CD14-positive monocyte (primary cell): ENCODE measurements at regions not wholly inside any gene's neighbourhood (a gene's known extent, or its start where the extent isn't known, plus 50 kb on each side); places are given as distances from the start of the nearest gene placed in this dataset.
"Not testable (repeated sequence)": the region's sequence is repeated elsewhere in the genome, so short reads cannot be mapped to it uniquely, and the experiment has no call there.

Source experiments
- DNase-seq, 3 donors: peaks; one replicate each; pipeline ENCODE4 v3.0.0-alpha.2; 2011 to 2022
- H2AFZ ChIP-seq: 2 replicates; pipeline ENCODE4 v1.6.0; 2012; ENCODE audit warnings: mild to moderate bottlenecking, low read depth, low read length, inconsistent platforms; ENCODE audit not compliant: insufficient read depth, poor library complexity, severe bottlenecking
- H3K27ac ChIP-seq, 2 donors: 1 replicate in 1 of 2; 2 replicates in 1 of 2; pipeline ENCODE4 v1.5.1; 2012 to 2013; ENCODE audit warnings: low read length in 2 of 2, control low read depth in 1 of 2, inconsistent platforms in 1 of 2, low read depth in 1 of 2, mild to moderate bottlenecking in 1 of 2
- H3K27me3 ChIP-seq, 2 donors: one replicate each; pipeline versions ENCODE4 v1.6.0 to v1.6.1; 2011 to 2013; ENCODE audit warnings: low read length in 2 of 2; ENCODE audit not compliant: control insufficient read depth in 2 of 2, insufficient read depth in 2 of 2
- H3K36me3 ChIP-seq, 2 donors: replicated peaks in 1 of 2; 1 replicate in 1 of 2; 2 replicates in 1 of 2; pipeline versions ENCODE4 v1.5.1 to v1.6.1; 2012 to 2013; ENCODE audit warnings: low read length in 2 of 2, control low read depth in 1 of 2, inconsistent platforms in 1 of 2, mild to moderate bottlenecking in 1 of 2; ENCODE audit not compliant: insufficient read depth in 2 of 2, control insufficient read depth in 1 of 2
- H3K4me1 ChIP-seq, 2 donors: 1 replicate in 1 of 2; 2 replicates in 1 of 2; pipeline versions ENCODE4 v1.5.1 to v1.6.1; 2012 to 2013; ENCODE audit warnings: low read length in 2 of 2, control low read depth in 1 of 2, inconsistent platforms in 1 of 2, mild to moderate bottlenecking in 1 of 2, moderate library complexity in 1 of 2; ENCODE audit not compliant: insufficient read depth in 2 of 2, control insufficient read depth in 1 of 2
- H3K4me2 ChIP-seq: replicated peaks from 2 replicates; pipeline ENCODE3; 2012; ENCODE audit warnings: low read length, moderate library complexity, mild to moderate bottlenecking; ENCODE audit not compliant: poor library complexity, severe bottlenecking; ENCODE audit errors: extremely low read depth
- H3K4me3 ChIP-seq, 3 experiments: fragments of 200-600 bp in 1 of 3; sonication (generic) in 1 of 3; replicated peaks in 1 of 3; 1 replicate in 2 of 3; 2 replicates in 1 of 3; pipeline ENCODE4 v1.5.1; 2011 to 2013; ENCODE audit warnings: low read length in 3 of 3, mild to moderate bottlenecking in 3 of 3, control low read depth in 2 of 3, low read depth in 2 of 3, inconsistent platforms in 1 of 3, moderate library complexity in 1 of 3
- H3K79me2 ChIP-seq: 2 replicates; pipeline ENCODE4 v1.6.0; 2012; ENCODE audit warnings: mild to moderate bottlenecking, control low read depth, inconsistent platforms, low read length, moderate library complexity; ENCODE audit not compliant: insufficient read depth
- H3K9ac ChIP-seq: 2 replicates; pipeline ENCODE4 v1.6.0; 2017; ENCODE audit warnings: low read length, mild to moderate bottlenecking; ENCODE audit not compliant: insufficient read depth, poor library complexity, severe bottlenecking
- H3K9me3 ChIP-seq, 2 donors: replicated peaks in 1 of 2; 1 replicate in 1 of 2; 2 replicates in 1 of 2; pipeline versions ENCODE4 v1.5.1 to v1.6.1; 2012 to 2013; ENCODE audit warnings: low read length in 2 of 2, control low read depth in 1 of 2; ENCODE audit not compliant: control insufficient read depth in 1 of 2, insufficient read depth in 1 of 2
- H4K20me1 ChIP-seq: 2 replicates; pipeline ENCODE4 v1.6.0; 2012; ENCODE audit warnings: mild to moderate bottlenecking, low read length, control low read depth, moderate library complexity; ENCODE audit not compliant: insufficient read depth
- H3K27ac Mint-ChIP-seq, 7 donors: one replicate each; pipeline ENCODE4 v1.8.0; 2020; ENCODE audit warnings: mild to moderate bottlenecking in 7 of 7, mixed read lengths in 7 of 7, moderate library complexity in 6 of 7, inconsistent platforms in 2 of 7
- H3K27me3 Mint-ChIP-seq, 3 donors: one replicate each; pipeline ENCODE4 v1.8.0; 2021 to 2022; ENCODE audit warnings: low read depth in 3 of 3, mild to moderate bottlenecking in 3 of 3, mixed read lengths in 3 of 3, moderate library complexity in 3 of 3, inconsistent platforms in 1 of 3
- H3K36me3 Mint-ChIP-seq, 2 donors: one replicate each; pipeline ENCODE4 v1.8.0; 2020; ENCODE audit warnings: mixed read lengths in 2 of 2, inconsistent platforms in 1 of 2, mild to moderate bottlenecking in 1 of 2
- H3K4me1 Mint-ChIP-seq: one replicate; pipeline ENCODE4 v1.8.0; 2020; ENCODE audit warnings: mild to moderate bottlenecking, mixed read lengths
- H3K4me3 Mint-ChIP-seq, 2 donors: one replicate each; pipeline ENCODE4 v1.8.0; 2020; ENCODE audit warnings: mild to moderate bottlenecking in 2 of 2, mixed read lengths in 2 of 2, moderate library complexity in 1 of 2
- H3K9me3 Mint-ChIP-seq, 7 donors: one replicate each; pipeline ENCODE4 v1.8.0; 2020 to 2022; ENCODE audit warnings: mixed read lengths in 7 of 7, mild to moderate bottlenecking in 6 of 7, moderate library complexity in 6 of 7, inconsistent platforms in 2 of 7
- CTCF ChIP-seq: fragments of 200-600 bp; IDR thresholded peaks from one replicate; pipeline ENCODE4 v1.8.0; 2022; ENCODE audit warnings: antibody characterized with exemption, mild to moderate bottlenecking
- WGBS: methylation state at CpG from one replicate; pipeline ENCODE4 v1.1.5; 2013; ENCODE audit warnings: missing lambda C conversion rate; ENCODE audit not compliant: insufficient coverage; 5-methylcytosine and 5-hydroxymethylcytosine counted together
- intact Hi-C, 2 donors: fragments of 100-400 bp; cut with micrococcal nuclease; formaldehyde crosslinking; loops; one replicate each; pipeline versions ENCODE4 v1.15.0 to v1.15.1; 2023

- TF ChIP-seq CTCF, result no peak
- H3K27me3 Mint-ChIP-seq, result no peaks in the 10 kb centered on the region
- H3K27ac Mint-ChIP-seq, result no peak overlapping the region
- peaks cover 11 to 37% of the 10 kb centered on the region in 2 donors for H3K9me3 ChIP-seq
- DNase-seq, result no peak
- intact Hi-C loops, result no loop called here
- no peaks in the 10 kb centered on the region for H4K20me1 ChIP-seq
- H3K4me1 ChIP-seq, result no peaks in the 10 kb centered on the region
- H3K4me2 ChIP-seq, result no peak overlapping the region
- no peak overlapping the region for H3K4me3 Mint-ChIP-seq
- H3K9me3 Mint-ChIP-seq, result peaks cover 5 to 23% (median 12%) of the 10 kb centered on the region in 7 donors
- no peaks in the 10 kb centered on the region for H3K4me1 Mint-ChIP-seq
- no peak overlapping the region for H3K27ac ChIP-seq
- H3K27me3 ChIP-seq, result no peaks in the 10 kb centered on the region
- H3K36me3 ChIP-seq, result no peaks in the 10 kb centered on the region
- H2AFZ ChIP-seq, result no peak overlapping the region
- H3K9ac ChIP-seq, result no peak overlapping the region
- no peak overlapping the region for H3K4me3 ChIP-seq
- H3K79me2 ChIP-seq, result no peaks in the 10 kb centered on the region
- H3K36me3 Mint-ChIP-seq, result no peaks in the 10 kb centered on the region
- 100% methylated on average over 2 of the region's 3 CpGs for whole genome bisulfite sequencing
Observed at GRCh38 chr13:107928762-107929161, 286.6 kb downstream of the LIG4 start.

GRCh38 chr13:107927557-107927956 is 287.8 kb downstream of the LIG4 start:
- no peak overlapping the region for H2AFZ ChIP-seq
- Mint-ChIP-seq H3K4me3 (no peak overlapping the region), H3K4me1 (no peaks in the 10 kb centered on the region), H3K27me3 (no peaks in the 10 kb centered on the region), H3K27ac (no peak overlapping the region), H3K36me3 (no peaks in the 10 kb centered on the region), H3K9me3 (peaks cover 5 to 21% (median 12%) of the 10 kb centered on the region in 7 donors)
- no peak overlapping the region for H3K4me3 ChIP-seq
- no peak for DNase-seq
- no peaks in the 10 kb centered on the region for H3K4me1 ChIP-seq
- no CpG with 5 or more reads among the region's 4 CpGs for WGBS
- peaks cover 11 to 33% of the 10 kb centered on the region in 2 donors for H3K9me3 ChIP-seq
- no peaks in the 10 kb centered on the region for H3K79me2 ChIP-seq
- H3K4me2 ChIP-seq, result no peak overlapping the region
- intact Hi-C loops, result no loop called here
- no peak overlapping the region for H3K9ac ChIP-seq
- no peak for TF ChIP-seq CTCF
- H4K20me1 ChIP-seq, result no peaks in the 10 kb centered on the region
- H3K36me3 ChIP-seq, result no peaks in the 10 kb centered on the region
- H3K27me3 ChIP-seq, result no peaks in the 10 kb centered on the region
- H3K27ac ChIP-seq, result no peak overlapping the region

DNA sequence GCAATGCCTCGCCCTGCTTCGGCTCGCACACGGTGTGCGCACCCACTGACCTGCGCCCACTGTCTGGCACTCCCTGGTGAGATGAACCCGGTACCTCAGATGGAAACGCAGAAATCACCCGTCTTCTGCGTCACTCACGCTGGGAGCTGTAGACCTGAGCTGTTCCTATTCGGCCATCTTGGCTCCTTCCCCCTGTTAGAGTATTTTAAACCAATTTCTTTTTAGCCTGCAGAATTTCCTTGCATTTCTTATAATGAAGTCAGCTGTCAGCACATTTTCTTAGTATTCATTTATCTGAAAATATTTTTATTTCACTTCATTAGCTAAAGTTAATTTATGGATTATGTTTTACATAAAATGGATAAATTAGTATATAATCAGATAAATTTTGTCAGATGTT is 288.8 kb downstream of the LIG4 start:
- 82% methylated on average over 5 of the region's 12 CpGs for WGBS
- H3K9ac ChIP-seq, H3K27me3 Mint-ChIP-seq, H2AFZ ChIP-seq, H3K27ac ChIP-seq, H3K36me3 ChIP-seq, H3K27me3 ChIP-seq, H3K4me2 ChIP-seq, H3K4me3 Mint-ChIP-seq, H3K27ac Mint-ChIP-seq, intact Hi-C loops, H3K79me2 ChIP-seq, H4K20me1 ChIP-seq, DNase-seq, H3K4me1 ChIP-seq, H3K4me3 ChIP-seq, H3K36me3 Mint-ChIP-seq, H3K4me1 Mint-ChIP-seq: not testable (repeated sequence)
- H3K9me3 ChIP-seq, result peaks cover 11 to 33% of the 10 kb centered on the region in 2 donors
- H3K9me3 Mint-ChIP-seq, result peaks cover 5 to 17% (median 12%) of the 10 kb centered on the region in 7 donors
